HepG2 (cell line): ENCODE measurements at regions not wholly inside any gene's neighbourhood (a gene's known extent, or its start where the extent isn't known, plus 50 kb on each side); places are given as distances from the start of the nearest gene placed in this dataset.
A peak's percentile ranks its signal among the peaks of the same experiment; 100 is the strongest.

Experiments
- ATAC-seq: fragments of 200-7000 bp; cut with Tn5 transposase; 3 replicates; pipeline ENCODE4 v1.9.1; 2020; ENCODE audit warnings: mild to moderate bottlenecking, moderate library complexity
- BruUV-seq: library from RNA; stranded (reverse); fragments of 400-500 nt; replicated peaks from 2 replicates; lab custom pipeline; 2021; lab: Mats Ljungman, UMichigan
- CTCF ChIA-PET: fragments of 300-600 bp; formaldehyde crosslinking; extraction: SDS; loops from one replicate; lab custom pipeline; 2021; ENCODE audit warnings: low total read pairs, inconsistent platforms, low intra/inter-chr PET ratio; lab: Yijun Ruan, JAX
- POLR2A ChIA-PET: fragments of 350-600 bp; sonication (Branson Sonifier 250); formaldehyde crosslinking; loops from one replicate; lab custom pipeline; 2020; ENCODE audit warnings: antibody characterized with exemption, inconsistent platforms; lab: Yijun Ruan, JAX
- DNase-seq: peaks from one replicate; pipeline ENCODE4 v3.0.0-alpha.2; 2015; ENCODE audit warnings: low spot score
- FAIRE-seq: peaks from 3 replicates; lab custom pipeline; 2011; peaks lifted over from hg19 to GRCh38; lab: Jason Lieb, UNC
- H2AFZ ChIP-seq: one replicate; pipeline ENCODE4 v1.6.1; 2011; ENCODE audit warnings: low read length, inconsistent platforms
- H3K27ac ChIP-seq: fragments of 300-600 bp; 3 replicates; pipeline ENCODE4 v1.8.0; 2011; ENCODE audit warnings: mixed run types, mild to moderate bottlenecking, mixed read lengths, low read length, inconsistent platforms; ENCODE audit not compliant: insufficient read depth; ENCODE audit errors: extremely low read length
- H3K27me3 ChIP-seq, 2 experiments: fragments of 200-600 bp in 1 of 2; 2 replicates in 1 of 2; 3 replicates in 1 of 2; pipeline versions ENCODE4 v1.6.0 to v1.8.0; 2011; ENCODE audit warnings: low read length in 2 of 2, mild to moderate bottlenecking in 2 of 2, moderate library complexity in 2 of 2, inconsistent platforms in 1 of 2; ENCODE audit not compliant: insufficient read depth in 2 of 2, control insufficient read depth in 1 of 2
- H3K36me3 ChIP-seq, 2 experiments: fragments of 200-600 bp in 1 of 2; replicated peaks in 1 of 2; 2 replicates in 1 of 2; 3 replicates in 1 of 2; pipeline versions ENCODE4 v1.5.1 to v1.8.0; 2011; ENCODE audit warnings: low read length in 2 of 2, inconsistent platforms in 1 of 2; ENCODE audit not compliant: insufficient read depth in 2 of 2, control insufficient read depth in 1 of 2
- H3K4me1 ChIP-seq: 2 replicates; pipeline ENCODE4 v1.5.1; 2012; ENCODE audit warnings: low read length, inconsistent platforms; ENCODE audit not compliant: insufficient read depth
- H3K4me2 ChIP-seq: 2 replicates; pipeline ENCODE4 v1.6.0; 2011; ENCODE audit warnings: low read depth, low read length, inconsistent platforms
- H3K4me3 ChIP-seq, 3 experiments: fragments of 200-600 bp in 1 of 3; sonication (generic), shearing (Covaris generic) in 1 of 3; replicated peaks in 1 of 3; 2 replicates each; pipeline ENCODE4 v1.5.1; 2011 to 2016; ENCODE audit warnings: low read length in 3 of 3, inconsistent platforms in 2 of 3, low read depth in 2 of 3, mild to moderate bottlenecking in 2 of 3, control low read depth in 1 of 3, mixed read lengths in 1 of 3; ENCODE audit not compliant: insufficient read depth in 1 of 3
- H3K79me2 ChIP-seq: one replicate; pipeline ENCODE4 v1.6.1; 2011; ENCODE audit warnings: low read length, inconsistent platforms; ENCODE audit not compliant: insufficient read depth
- H3K9ac ChIP-seq: 2 replicates; pipeline ENCODE4 v1.6.0; 2011; ENCODE audit warnings: mild to moderate bottlenecking, low read depth, low read length, inconsistent platforms; ENCODE audit not compliant: insufficient read depth
- H3K9me3 ChIP-seq: 2 replicates; pipeline ENCODE4 v1.5.1; 2012; ENCODE audit warnings: mild to moderate bottlenecking, low read length
- H4K20me1 ChIP-seq: 2 replicates; pipeline ENCODE4 v1.6.0; 2011; ENCODE audit warnings: inconsistent platforms, mild to moderate bottlenecking, low read length, moderate library complexity; ENCODE audit not compliant: insufficient read depth
- DPF2 ChIP-seq: sonication (generic); formaldehyde crosslinking; IDR thresholded peaks from 2 replicates; pipeline ENCODE4 v1.4.0; 2020; ENCODE audit warnings: mild to moderate bottlenecking, low read depth, missing genetic modification reagents, borderline replicate concordance
- MXD4 ChIP-seq: IDR thresholded peaks from 2 replicates; pipeline ENCODE4 v1.6.1; 2016; ENCODE audit warnings: mild to moderate bottlenecking, missing biosample characterization, missing genetic modification reagents
- SMC3 ChIP-seq: IDR thresholded peaks from 2 replicates; pipeline ENCODE4 v1.6.1; 2011; ENCODE audit warnings: low read length, improper control_type of control experiment
- STAG1 ChIP-seq: sonication (generic); formaldehyde crosslinking; IDR thresholded peaks from 2 replicates; pipeline ENCODE4 v1.4.0; 2020; ENCODE audit warnings: missing genetic modification reagents
- ZHX2 ChIP-seq, 2 experiments: sonication (generic) in 1 of 2; formaldehyde crosslinking in 1 of 2; IDR thresholded peaks; 2 replicates each; pipeline versions ENCODE4 v1.6.1 to v1.9.0; 2014 to 2022; ENCODE audit warnings: antibody characterized with exemption in 1 of 2, borderline replicate concordance in 1 of 2, inconsistent platforms in 1 of 2, low read depth in 1 of 2, missing genetic modification reagents in 1 of 2
- ZNF124 ChIP-seq: sonication (generic); formaldehyde crosslinking; IDR thresholded peaks from 2 replicates; pipeline ENCODE4 v1.4.0; 2020; ENCODE audit warnings: missing genetic modification reagents
- ZNF138 ChIP-seq: sonication (generic); formaldehyde crosslinking; IDR thresholded peaks from 2 replicates; pipeline ENCODE4 v1.5.0; 2020; ENCODE audit warnings: mild to moderate bottlenecking, low read depth, missing genetic modification reagents
- ZNF44 ChIP-seq: sonication (generic); formaldehyde crosslinking; IDR thresholded peaks from 2 replicates; pipeline ENCODE4 v1.5.1; 2020; ENCODE audit warnings: mild to moderate bottlenecking, missing genetic modification reagents
- ZNF446 ChIP-seq: sonication (generic); formaldehyde crosslinking; IDR thresholded peaks from 2 replicates; pipeline ENCODE4 v1.5.0; 2020; ENCODE audit warnings: mild to moderate bottlenecking, missing genetic modification reagents
- ZNF761 ChIP-seq: sonication (generic); formaldehyde crosslinking; conservative IDR thresholded peaks from 2 replicates; pipeline ENCODE4 v1.4.0; 2020; ENCODE audit warnings: mild to moderate bottlenecking, missing genetic modification reagents
- ZNF879 ChIP-seq: sonication (generic); formaldehyde crosslinking; IDR thresholded peaks from 2 replicates; pipeline ENCODE4 v1.8.1; 2023; ENCODE audit warnings: missing genetic modification reagents
- WGBS: methylation state at CpG from one replicate; pipeline ENCODE4 v1.1.6; 2017; ENCODE audit warnings: low lambda C conversion rate; 5-methylcytosine and 5-hydroxymethylcytosine counted together
- in situ Hi-C: cut with HindIII; loops from 2 replicates; pipeline ENCODE4 v1.10.0; 2017; ENCODE audit warnings: low pct_unique_long_range_greater_than_20kb; ENCODE audit not compliant: extremely low pct_ligation_motif_present
- intact Hi-C: fragments of 100-400 bp; cut with micrococcal nuclease; formaldehyde crosslinking; loops from one replicate; pipeline ENCODE4 v1.10.0; 2022; ENCODE audit not compliant: unreplicated experiment
- TF ChIP-seq, protein P1 (sequence below): sonication (generic); formaldehyde crosslinking; IDR thresholded peaks from 2 replicates; pipeline ENCODE4 v1.5.0; 2020; ENCODE audit warnings: mild to moderate bottlenecking, missing genetic modification reagents, moderate library complexity

GRCh38 chr9:12633016-12633765, 60.0 kb upstream of the TYRP1 start (continued):
- TF ChIP-seq ZHX2 (IDR thresholded peaks at IDR 0.05; ENCODE audit: low read depth) (no peak), ZHX2 (CRISPR knock-in tag; IDR thresholded peaks at IDR 0.05; ENCODE audit: borderline replicate concordance) (no peak), ZNF446 (no peak), ZNF879 (no peak), ZNF761 (CRISPR knock-in tag) (no peak), MXD4 (CRISPR knock-in tag) (no peak)

DNA sequence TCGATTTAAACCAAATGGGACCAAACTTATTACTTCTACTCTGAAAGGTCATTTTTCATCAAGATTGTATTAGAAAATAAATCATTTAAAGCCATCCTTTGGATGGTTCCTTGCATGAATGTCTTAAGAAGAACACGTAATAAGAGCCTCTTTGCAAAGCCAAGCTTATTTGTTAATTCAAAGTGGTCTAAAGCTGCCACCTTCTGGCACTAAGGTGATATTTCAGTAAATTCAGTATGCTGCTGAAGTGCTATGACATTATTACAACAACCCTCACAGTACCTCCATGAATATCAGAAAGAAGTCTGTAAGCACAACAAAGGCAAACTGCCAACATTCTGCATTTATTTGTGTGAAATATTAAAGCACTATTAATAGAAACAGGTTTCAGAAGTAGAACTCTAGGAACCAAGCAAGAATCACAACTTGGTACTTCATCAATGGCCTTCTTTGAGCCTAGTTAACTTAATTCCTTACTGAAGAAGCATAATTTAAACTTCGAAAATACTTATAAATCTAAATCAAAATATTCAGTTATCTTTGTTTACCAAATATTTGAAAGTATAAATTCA, 53.1 kb upstream of the TYRP1 start:
- Histone ChIP-seq H3K9ac (no peak overlapping the region), H3K4me3 (no peak overlapping the region), H2AFZ (no peak overlapping the region), H4K20me1 (no peaks in the 10 kb centered on the region), H3K27ac (no peak overlapping the region), H3K4me1 (no peaks in the 10 kb centered on the region), H3K4me2 (no peak overlapping the region), H3K9me3 (no peaks in the 10 kb centered on the region), H3K36me3 (no peaks in the 10 kb centered on the region), H3K79me2 (no peaks in the 10 kb centered on the region), H3K27me3 (no peaks in the 10 kb centered on the region)
- POLR2A ChIA-PET: no interaction called here
- in situ Hi-C loops: no loop called here
- CTCF ChIA-PET: interaction anchor here (1.5 kb wide), 1 partner anchor 85 kb away, joined by 10 read pairs; no protein-coding TSS in a partner anchor
- ATAC-seq (peak; percentile 69; the same call in 2 of the 3 replicates), DNase-seq (peak; percentile 27), FAIRE-seq (peak; percentile 56)
- intact Hi-C loops: loop anchor here (2.0 kb wide), 1 partner anchor 85 kb away; no protein-coding TSS in a partner anchor
- no TSS peak for BruUV-seq
- WGBS: 2% methylated on average over 3 of the region's 3 CpGs
- TF ChIP-seq ZNF124 (CRISPR knock-in tag) (no peak), DPF2 (CRISPR knock-in tag) (no peak), SMC3 (0 out of 2 replicates have a peak, but pooled peaks have one; percentile 4), ZNF138 (CRISPR knock-in tag) (no peak), ZNF44 (no peak), STAG1 (peak; percentile 64)
- TF ChIP-seq, protein P1, sequence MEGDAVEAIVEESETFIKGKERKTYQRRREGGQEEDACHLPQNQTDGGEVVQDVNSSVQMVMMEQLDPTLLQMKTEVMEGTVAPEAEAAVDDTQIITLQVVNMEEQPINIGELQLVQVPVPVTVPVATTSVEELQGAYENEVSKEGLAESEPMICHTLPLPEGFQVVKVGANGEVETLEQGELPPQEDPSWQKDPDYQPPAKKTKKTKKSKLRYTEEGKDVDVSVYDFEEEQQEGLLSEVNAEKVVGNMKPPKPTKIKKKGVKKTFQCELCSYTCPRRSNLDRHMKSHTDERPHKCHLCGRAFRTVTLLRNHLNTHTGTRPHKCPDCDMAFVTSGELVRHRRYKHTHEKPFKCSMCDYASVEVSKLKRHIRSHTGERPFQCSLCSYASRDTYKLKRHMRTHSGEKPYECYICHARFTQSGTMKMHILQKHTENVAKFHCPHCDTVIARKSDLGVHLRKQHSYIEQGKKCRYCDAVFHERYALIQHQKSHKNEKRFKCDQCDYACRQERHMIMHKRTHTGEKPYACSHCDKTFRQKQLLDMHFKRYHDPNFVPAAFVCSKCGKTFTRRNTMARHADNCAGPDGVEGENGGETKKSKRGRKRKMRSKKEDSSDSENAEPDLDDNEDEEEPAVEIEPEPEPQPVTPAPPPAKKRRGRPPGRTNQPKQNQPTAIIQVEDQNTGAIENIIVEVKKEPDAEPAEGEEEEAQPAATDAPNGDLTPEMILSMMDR (CRISPR knock-in tag): peak; percentile 62
